Omental fat pad (tissue), 3 donors: ENCODE measurements at regions not wholly inside any gene's neighbourhood (a gene's known extent, or its start where the extent isn't known, plus 50 kb on each side); places are given as distances from the start of the nearest gene placed in this dataset.
"Not testable (repeated sequence)": the region's sequence is repeated elsewhere in the genome, so short reads cannot be mapped to it uniquely, and the experiment has no call there.

Experiments
- ATAC-seq: fragments of 150-250 bp; one replicate; pipeline ENCODE4 v1.9.1; 2016; ENCODE audit warnings: mild to moderate bottlenecking, moderate library complexity; ENCODE audit not compliant: low FRiP score
- DNase-seq: peaks from one replicate; pipeline ENCODE4 v3.0.0-alpha.2; 2019; ENCODE audit warnings: low spot score
- CTCF ChIP-seq, 3 donors: fragments of 450-650 bp; IDR thresholded peaks; one replicate each; pipeline ENCODE4 v1.5.1; 2016 to 2017; ENCODE audit warnings: antibody characterized with exemption in 3 of 3, mild to moderate bottlenecking in 3 of 3, moderate library complexity in 2 of 3

- ATAC-seq, result no peak
- no peak for DNase-seq
- TF ChIP-seq CTCF (IDR thresholded peaks at IDR 0.05), result no peak
Measured at GRCh38 chr6:126210398-126211075, 129.4 kb upstream of the CENPW start.

GRCh38 chr6:126217497-126217896, 122.4 kb upstream of the CENPW start:
- DNase-seq (no peak), ATAC-seq (no peak)
- no peak for TF ChIP-seq CTCF (IDR thresholded peaks at IDR 0.05)

GRCh38 chr6:126220901-126221300, 119.0 kb upstream of the CENPW start:
- DNase-seq, ATAC-seq: not testable (repeated sequence)

GRCh38 chr6:126227833-126228702, 111.8 kb upstream of the CENPW start:
- DNase-seq, result no peak
- TF ChIP-seq CTCF (IDR thresholded peaks at IDR 0.05), result no peak
- ATAC-seq, result no peak

- ATAC-seq (peak; percentile 43), DNase-seq (no peak)
- no peak for TF ChIP-seq CTCF (IDR thresholded peaks at IDR 0.05)
Measured at GRCh38 chr6:126232671-126233070, 107.2 kb upstream of the CENPW start.

- no peak for DNase-seq
- no peak for TF ChIP-seq CTCF (IDR thresholded peaks at IDR 0.05)
- ATAC-seq, result peak; percentile 46
Measured at GRCh38 chr6:126233192-126233591, 106.7 kb upstream of the CENPW start.

GRCh38 chr6:126235363-126235762, 104.6 kb upstream of the CENPW start:
- no peak for DNase-seq
- TF ChIP-seq CTCF (IDR thresholded peaks at IDR 0.05), result no peak
- ATAC-seq, result no peak
